MM.1S (cell line): ENCODE measurements at regions not wholly inside any gene's neighbourhood (a gene's known extent, or its start where the extent isn't known, plus 50 kb on each side); places are given as distances from the start of the nearest gene placed in this dataset.

Source experiments
- DNase-seq: peaks from one replicate; pipeline ENCODE4 v3.0.0-alpha.2; 2015
- H2AFZ ChIP-seq: fragments of 300-600 bp; sonication (generic); 2 replicates; pipeline ENCODE4 v1.6.0; 2016; ENCODE audit warnings: antibody characterized with exemption, low read length
- H3F3A ChIP-seq: fragments of 300-600 bp; sonication (generic); 2 replicates; pipeline ENCODE4 v1.6.1; 2016; ENCODE audit warnings: mild to moderate bottlenecking, antibody characterized with exemption, low read length, moderate library complexity, mixed read lengths; ENCODE audit not compliant: insufficient read depth
- H3K27ac ChIP-seq: fragments of 300-600 bp; sonication (generic); 2 replicates; pipeline ENCODE4 v1.5.1; 2016; ENCODE audit warnings: mild to moderate bottlenecking, low read length
- H3K27me3 ChIP-seq: fragments of 300-600 bp; sonication (generic); replicated peaks from 2 replicates; pipeline ENCODE4 v1.6.0; 2016; ENCODE audit warnings: low read length; ENCODE audit not compliant: insufficient read depth
- H3K36me3 ChIP-seq: fragments of 300-600 bp; sonication (generic); replicated peaks from 2 replicates; pipeline ENCODE4 v1.6.1; 2016; ENCODE audit warnings: mild to moderate bottlenecking, low read length, mixed read lengths; ENCODE audit not compliant: insufficient read depth
- H3K4me1 ChIP-seq: fragments of 300-600 bp; sonication (generic); 2 replicates; pipeline ENCODE4 v1.6.1; 2016; ENCODE audit warnings: low read length, mixed read lengths
- H3K4me2 ChIP-seq: fragments of 300-600 bp; sonication (generic); 2 replicates; pipeline ENCODE4 v1.6.0; 2016; ENCODE audit warnings: low read depth, low read length
- H3K4me3 ChIP-seq: fragments of 300-600 bp; sonication (generic); 2 replicates; pipeline ENCODE4 v1.5.1; 2016; ENCODE audit warnings: low read length, mixed read lengths
- H3K79me2 ChIP-seq: fragments of 300-600 bp; sonication (generic); 2 replicates; pipeline ENCODE4 v1.6.1; 2016; ENCODE audit warnings: mixed run types, low read length, mixed read lengths
- H3K9ac ChIP-seq: fragments of 300-600 bp; sonication (generic); 2 replicates; pipeline ENCODE4 v1.6.1; 2016; ENCODE audit warnings: low read length, mixed read lengths
- H3K9me2 ChIP-seq: fragments of 300-600 bp; sonication (generic); replicated peaks from 2 replicates; pipeline ENCODE4 v1.6.1; 2016; ENCODE audit warnings: mild to moderate bottlenecking, low read length, mixed read lengths; ENCODE audit not compliant: insufficient read depth
- H3K9me3 ChIP-seq: fragments of 300-600 bp; sonication (generic); replicated peaks from 2 replicates; pipeline ENCODE4 v1.6.1; 2016; ENCODE audit warnings: mild to moderate bottlenecking, low read length, mixed read lengths; ENCODE audit not compliant: insufficient read depth
- H4K20me1 ChIP-seq: fragments of 300-600 bp; sonication (generic); 2 replicates; pipeline ENCODE4 v1.6.1; 2016; ENCODE audit warnings: mild to moderate bottlenecking, low read length, moderate library complexity, mixed read lengths; ENCODE audit not compliant: insufficient read depth
- CTCF ChIP-seq: fragments of 300-600 bp; sonication (generic); IDR thresholded peaks from 2 replicates; pipeline ENCODE4 v1.5.1; 2016; ENCODE audit warnings: antibody characterized with exemption, low read length, mixed read lengths
- EZH2 ChIP-seq: fragments of 300-600 bp; sonication (generic); optimal IDR thresholded peaks from 2 replicates; pipeline ENCODE3; 2017; ENCODE audit warnings: low read depth, mild to moderate bottlenecking, antibody characterized with exemption, low read length, mixed read lengths
- EZH2phosphoT487 ChIP-seq: fragments of 300-600 bp; sonication (generic); IDR thresholded peaks from 2 replicates; pipeline ENCODE4 v1.6.1; 2018; ENCODE audit warnings: antibody characterized with exemption, low read length

GRCh38 chr3:163562625-163563024, 1515.7 kb downstream of the SI start:
- Histone ChIP-seq H3K4me3 (no peak overlapping the region), H3K27me3 (no peaks in the 10 kb centered on the region), H3K9me2 (0 out of 2 replicates have a peak, but pooled peaks cover 2% of the 10 kb centered on the region), H3K27ac (no peak overlapping the region), H3K4me2 (no peak overlapping the region), H3F3A (no peaks in the 10 kb centered on the region), H3K79me2 (no peaks in the 10 kb centered on the region), H3K36me3 (no peaks in the 10 kb centered on the region), H4K20me1 (no peaks in the 10 kb centered on the region), H3K9me3 (no peaks in the 10 kb centered on the region), H2AFZ (no peak overlapping the region), H3K4me1 (no peaks in the 10 kb centered on the region), H3K9ac (no peak overlapping the region)
- no peak for DNase-seq
- no peak for TF ChIP-seq EZH2
- no peak for TF ChIP-seq CTCF
- TF ChIP-seq EZH2phosphoT487 = no peak

- H3K27me3 ChIP-seq = no peaks in the 10 kb centered on the region
- no peaks in the 10 kb centered on the region for H3K9me3 ChIP-seq
- no peak for TF ChIP-seq CTCF
- TF ChIP-seq EZH2phosphoT487 = no peak
- TF ChIP-seq EZH2 = no peak
- no peak overlapping the region for H3K9ac ChIP-seq
- H3K4me2 ChIP-seq = no peak overlapping the region
- H3F3A ChIP-seq = no peaks in the 10 kb centered on the region
- no peak overlapping the region for H3K4me3 ChIP-seq
- no peak overlapping the region for H3K27ac ChIP-seq
- H3K36me3 ChIP-seq = no peaks in the 10 kb centered on the region
- 0 out of 2 replicates have a peak, but pooled peaks cover 2% of the 10 kb centered on the region for H3K9me2 ChIP-seq
- H2AFZ ChIP-seq = no peak overlapping the region
- no peak for DNase-seq
- no peaks in the 10 kb centered on the region for H3K79me2 ChIP-seq
- no peaks in the 10 kb centered on the region for H3K4me1 ChIP-seq
- H4K20me1 ChIP-seq = no peaks in the 10 kb centered on the region
These were observed 1517.1 kb downstream of the SI start for GRCh38 chr3:163561151-163561550.

GRCh38 chr3:163560459-163560858, 1517.8 kb downstream of the SI start:
- no peaks in the 10 kb centered on the region for H3F3A ChIP-seq
- no peak overlapping the region for H2AFZ ChIP-seq
- H3K27me3 ChIP-seq = no peaks in the 10 kb centered on the region
- H3K4me3 ChIP-seq = no peak overlapping the region
- DNase-seq = no peak
- H3K79me2 ChIP-seq = no peaks in the 10 kb centered on the region
- TF ChIP-seq EZH2phosphoT487 (no peak), CTCF (no peak), EZH2 (no peak)
- no peaks in the 10 kb centered on the region for H3K9me3 ChIP-seq
- H4K20me1 ChIP-seq = no peaks in the 10 kb centered on the region
- H3K36me3 ChIP-seq = no peaks in the 10 kb centered on the region
- H3K9me2 ChIP-seq = 0 out of 2 replicates have a peak, but pooled peaks cover 2% of the 10 kb centered on the region
- H3K9ac ChIP-seq = no peak overlapping the region
- no peaks in the 10 kb centered on the region for H3K4me1 ChIP-seq
- no peak overlapping the region for H3K4me2 ChIP-seq
- H3K27ac ChIP-seq = no peak overlapping the region
